ENCODE measurements at regions not wholly inside any gene's neighbourhood (a gene's known extent, or its start where the extent isn't known, plus 50 kb on each side); places are given as distances from the start of the nearest gene placed in this dataset.
"Not testable (repeated sequence)": the region's sequence is repeated elsewhere in the genome, so short reads cannot be mapped to it uniquely, and the experiment has no call there.

- peaks cover 27% of the 10 kb centered on the region for H3K9me3 Mint-ChIP-seq
- H3K4me3 Mint-ChIP-seq = no peak overlapping the region
- ChIA-PET CTCF (interaction anchor here (0.6 kb wide), 1 partner anchor 13 kb away, joined by 5 read pairs; no protein-coding TSS in a partner anchor), POLR2A (no interaction called here)
- no peak overlapping the region for H3K27ac Mint-ChIP-seq
- no peaks in the 10 kb centered on the region for H3K27me3 Mint-ChIP-seq
- no peak for DNase-seq
- no peaks in the 10 kb centered on the region for H3K36me3 Mint-ChIP-seq (ENCODE audit: low read depth)
- no peaks in the 10 kb centered on the region for H3K4me1 Mint-ChIP-seq
These were observed 431.9 kb downstream of the BCAT1 start for GRCh38 chr12:24517000-24517399.

GRCh38 chr12:24510581-24511125, 438.2 kb downstream of the BCAT1 start:
- Mint-ChIP-seq H3K36me3 (ENCODE audit: low read depth) (no peaks in the 10 kb centered on the region), H3K9me3 (peaks cover 5% of the 10 kb centered on the region), H3K27me3 (no peaks in the 10 kb centered on the region), H3K4me1 (no peaks in the 10 kb centered on the region), H3K27ac (no peak overlapping the region), H3K4me3 (no peak overlapping the region)
- DNase-seq = no peak
- POLR2A ChIA-PET = no interaction called here
- CTCF ChIA-PET = no interaction called here

GRCh38 chr12:24507827-24508226, 441.1 kb downstream of the BCAT1 start:
- Mint-ChIP-seq H3K27me3 (no peaks in the 10 kb centered on the region), H3K4me3 (no peak overlapping the region), H3K27ac (no peak overlapping the region), H3K4me1 (no peaks in the 10 kb centered on the region), H3K9me3 (peaks cover 5% of the 10 kb centered on the region), H3K36me3 (ENCODE audit: low read depth) (no peaks in the 10 kb centered on the region)
- POLR2A ChIA-PET = no interaction called here
- CTCF ChIA-PET = no interaction called here
- no peak for DNase-seq

GRCh38 chr12:24505366-24506015, 443.4 kb downstream of the BCAT1 start:
- Mint-ChIP-seq H3K9me3 (no peaks in the 10 kb centered on the region), H3K4me3 (no peak overlapping the region), H3K36me3 (ENCODE audit: low read depth) (no peaks in the 10 kb centered on the region), H3K27ac (no peak overlapping the region), H3K27me3 (no peaks in the 10 kb centered on the region), H3K4me1 (no peaks in the 10 kb centered on the region)
- ChIA-PET POLR2A (no interaction called here), CTCF (no interaction called here)
- DNase-seq = no peak

GRCh38 chr12:24503477-24503876, 445.4 kb downstream of the BCAT1 start:
- H3K27ac Mint-ChIP-seq; H3K27me3 Mint-ChIP-seq; H3K4me3 Mint-ChIP-seq; H3K4me1 Mint-ChIP-seq; DNase-seq; CTCF ChIA-PET; POLR2A ChIA-PET; H3K9me3 Mint-ChIP-seq; H3K36me3 Mint-ChIP-seq (ENCODE audit: low read depth): not testable (repeated sequence)

- CTCF ChIA-PET = no interaction called here
These were observed 448.1 kb downstream of the BCAT1 start for GRCh38 chr12:24500831-24501230.

GRCh38 chr12:24500421-24500820, 448.5 kb downstream of the BCAT1 start:
- Mint-ChIP-seq H3K27ac (no peak overlapping the region), H3K27me3 (no peaks in the 10 kb centered on the region), H3K4me1 (no peaks in the 10 kb centered on the region), H3K9me3 (no peaks in the 10 kb centered on the region), H3K4me3 (no peak overlapping the region), H3K36me3 (ENCODE audit: low read depth) (no peaks in the 10 kb centered on the region)
- CTCF ChIA-PET = no interaction called here
- POLR2A ChIA-PET = no interaction called here
- DNase-seq = no peak

More at GRCh38 chr12:24500831-24501230, 448.1 kb downstream of the BCAT1 start:
- no peak overlapping the region for H3K27ac Mint-ChIP-seq
- POLR2A ChIA-PET = no interaction called here
- H3K36me3 Mint-ChIP-seq (ENCODE audit: low read depth) = no peaks in the 10 kb centered on the region
- H3K4me3 Mint-ChIP-seq = no peak overlapping the region
- no peak for DNase-seq
- no peaks in the 10 kb centered on the region for H3K27me3 Mint-ChIP-seq
- no peaks in the 10 kb centered on the region for H3K4me1 Mint-ChIP-seq
- no peaks in the 10 kb centered on the region for H3K9me3 Mint-ChIP-seq

GRCh38 chr12:24499151-24500146, 449.5 kb downstream of the BCAT1 start:
- no peaks in the 10 kb centered on the region for H3K27me3 Mint-ChIP-seq
- no peak for DNase-seq
- H3K4me3 Mint-ChIP-seq = no peak overlapping the region
- H3K36me3 Mint-ChIP-seq (ENCODE audit: low read depth) = no peaks in the 10 kb centered on the region
- POLR2A ChIA-PET = no interaction called here
- no peak overlapping the region for H3K27ac Mint-ChIP-seq
- H3K4me1 Mint-ChIP-seq = no peaks in the 10 kb centered on the region
- no peaks in the 10 kb centered on the region for H3K9me3 Mint-ChIP-seq
- CTCF ChIA-PET = no interaction called here

GRCh38 chr12:24496755-24497154, 452.1 kb downstream of the BCAT1 start:
- Mint-ChIP-seq H3K9me3 (no peaks in the 10 kb centered on the region), H3K36me3 (ENCODE audit: low read depth) (no peaks in the 10 kb centered on the region), H3K27ac (no peak overlapping the region), H3K4me3 (no peak overlapping the region), H3K4me1 (no peaks in the 10 kb centered on the region), H3K27me3 (no peaks in the 10 kb centered on the region)
- DNase-seq = no peak
- ChIA-PET POLR2A (no interaction called here), CTCF (no interaction called here)

GRCh38 chr12:24494401-24494800, 454.5 kb downstream of the BCAT1 start:
- no peak overlapping the region for H3K4me3 Mint-ChIP-seq
- no peaks in the 10 kb centered on the region for H3K4me1 Mint-ChIP-seq
- DNase-seq = no peak
- H3K9me3 Mint-ChIP-seq = no peaks in the 10 kb centered on the region
- H3K27me3 Mint-ChIP-seq = no peaks in the 10 kb centered on the region
- ChIA-PET CTCF (no interaction called here), POLR2A (no interaction called here)
- no peak overlapping the region for H3K27ac Mint-ChIP-seq
- H3K36me3 Mint-ChIP-seq (ENCODE audit: low read depth) = no peaks in the 10 kb centered on the region

GRCh38 chr12:24491968-24492367, 456.9 kb downstream of the BCAT1 start:
- CTCF ChIA-PET = no interaction called here
- Mint-ChIP-seq H3K9me3 (no peaks in the 10 kb centered on the region), H3K36me3 (ENCODE audit: low read depth) (no peaks in the 10 kb centered on the region), H3K4me1 (no peaks in the 10 kb centered on the region), H3K27ac (no peak overlapping the region), H3K27me3 (no peaks in the 10 kb centered on the region), H3K4me3 (no peak overlapping the region)
- no peak for DNase-seq
- POLR2A ChIA-PET = no interaction called here

GRCh38 chr12:24489939-24490338, 459.0 kb downstream of the BCAT1 start:
- no peak overlapping the region for H3K27ac Mint-ChIP-seq
- H3K9me3 Mint-ChIP-seq = no peaks in the 10 kb centered on the region
- DNase-seq = no peak
- H3K27me3 Mint-ChIP-seq = no peaks in the 10 kb centered on the region
- no peak overlapping the region for H3K4me3 Mint-ChIP-seq
- ChIA-PET POLR2A (no interaction called here), CTCF (no interaction called here)
- no peaks in the 10 kb centered on the region for H3K36me3 Mint-ChIP-seq (ENCODE audit: low read depth)
- no peaks in the 10 kb centered on the region for H3K4me1 Mint-ChIP-seq

- Mint-ChIP-seq H3K9me3 (no peaks in the 10 kb centered on the region), H3K36me3 (ENCODE audit: low read depth) (no peaks in the 10 kb centered on the region), H3K4me1 (no peaks in the 10 kb centered on the region), H3K27me3 (no peaks in the 10 kb centered on the region), H3K27ac (no peak overlapping the region), H3K4me3 (no peak overlapping the region)
- CTCF ChIA-PET = no interaction called here
- POLR2A ChIA-PET = no interaction called here
- DNase-seq = no peak
These were observed 459.8 kb downstream of the BCAT1 start for GRCh38 chr12:24488906-24489619.

Data from activated CD4-positive, alpha-beta memory T cell treated with anti-CD3 and anti-CD28 coated beads, Interleukin-2, amount 10 ng/mL, durations not matched to agents 7 days and 5 days (primary cell).